Effector memory CD4-positive, alpha-beta T cell (primary cell): ENCODE measurements at regions not wholly inside any gene's neighbourhood (a gene's known extent, or its start where the extent isn't known, plus 50 kb on each side); places are given as distances from the start of the nearest gene placed in this dataset.

Source experiments
- DNase-seq, 3 donors: peaks; one replicate each; pipeline ENCODE4 v3.0.0-alpha.2; 2020
- H3K27ac ChIP-seq: 2 replicates; pipeline ENCODE4 v1.7.0; 2013; ENCODE audit warnings: mild to moderate bottlenecking, low read length, moderate library complexity; ENCODE audit not compliant: insufficient read depth, poor library complexity, severe bottlenecking
- H3K27me3 ChIP-seq: replicated peaks from 2 replicates; pipeline ENCODE4 v1.7.0; 2013; ENCODE audit warnings: mild to moderate bottlenecking, low read length; ENCODE audit not compliant: insufficient read depth, control insufficient read depth, poor library complexity, severe bottlenecking
- H3K36me3 ChIP-seq: 2 replicates; pipeline ENCODE4 v1.7.0; 2013; ENCODE audit warnings: mild to moderate bottlenecking, low read length, moderate library complexity; ENCODE audit not compliant: control insufficient read depth, insufficient read depth
- H3K4me1 ChIP-seq: 2 replicates; pipeline ENCODE4 v1.7.0; 2013; ENCODE audit warnings: low read length, mild to moderate bottlenecking; ENCODE audit not compliant: control insufficient read depth, insufficient read depth, poor library complexity, severe bottlenecking
- H3K4me3 ChIP-seq: 2 replicates; pipeline ENCODE4 v1.7.0; 2013; ENCODE audit warnings: low read length, low read depth, mild to moderate bottlenecking; ENCODE audit not compliant: insufficient read depth, poor library complexity, severe bottlenecking
- H3K9me3 ChIP-seq: 2 replicates; pipeline ENCODE4 v1.7.0; 2013; ENCODE audit warnings: mild to moderate bottlenecking, low read length, moderate library complexity; ENCODE audit not compliant: control insufficient read depth

- no peak overlapping the region for H3K4me3 ChIP-seq
Observed at GRCh38 chr4:147174591-147174990, 228.9 kb upstream of the TTC29 start.

GRCh38 chr4:147175460-147176025 is 229.9 kb upstream of the TTC29 start:
- Histone ChIP-seq H3K4me3 (no peak overlapping the region), H3K9me3 (no peaks in the 10 kb centered on the region), H3K27me3 (no peaks in the 10 kb centered on the region), H3K27ac (no peak overlapping the region), H3K36me3 (no peaks in the 10 kb centered on the region), H3K4me1 (no peaks in the 10 kb centered on the region)
- DNase-seq = no peak

More at GRCh38 chr4:147174591-147174990, 228.9 kb upstream of the TTC29 start:
- Histone ChIP-seq H3K27me3 (no peaks in the 10 kb centered on the region), H3K36me3 (no peaks in the 10 kb centered on the region), H3K9me3 (no peaks in the 10 kb centered on the region), H3K4me1 (no peaks in the 10 kb centered on the region), H3K27ac (no peak overlapping the region)
- no peak for DNase-seq

DNA sequence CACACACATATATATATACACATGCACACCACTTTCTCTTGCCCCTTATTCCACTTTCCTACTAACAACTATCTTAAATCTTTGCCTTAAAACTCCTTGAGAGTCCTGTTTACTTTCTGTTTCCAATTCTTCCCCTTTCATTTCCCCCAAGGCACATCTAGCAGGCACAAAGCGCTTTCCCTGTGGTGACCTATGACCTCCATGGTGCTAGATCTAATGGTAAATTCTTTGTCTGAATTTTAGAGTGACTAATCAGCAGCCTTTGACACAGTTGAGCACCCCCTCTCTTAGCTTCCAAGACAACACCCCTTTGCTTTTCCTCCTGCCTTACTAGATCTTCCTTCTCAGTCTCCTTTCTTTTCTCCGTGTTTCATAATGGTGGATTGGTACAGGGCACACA is 236.4 kb upstream of the TTC29 start:
- H3K9me3 ChIP-seq = no peaks in the 10 kb centered on the region
- H3K36me3 ChIP-seq = no peaks in the 10 kb centered on the region
- H3K4me3 ChIP-seq = no peak overlapping the region
- H3K27me3 ChIP-seq = no peaks in the 10 kb centered on the region
- H3K4me1 ChIP-seq = no peaks in the 10 kb centered on the region
- H3K27ac ChIP-seq = no peak overlapping the region
- DNase-seq = no peak

GRCh38 chr4:147192679-147193078 is 247.0 kb upstream of the TTC29 start:
- Histone ChIP-seq H3K4me3 (no peak overlapping the region), H3K4me1 (no peaks in the 10 kb centered on the region), H3K9me3 (no peaks in the 10 kb centered on the region), H3K27me3 (no peaks in the 10 kb centered on the region), H3K36me3 (no peaks in the 10 kb centered on the region), H3K27ac (no peak overlapping the region)
- no peak for DNase-seq

DNA sequence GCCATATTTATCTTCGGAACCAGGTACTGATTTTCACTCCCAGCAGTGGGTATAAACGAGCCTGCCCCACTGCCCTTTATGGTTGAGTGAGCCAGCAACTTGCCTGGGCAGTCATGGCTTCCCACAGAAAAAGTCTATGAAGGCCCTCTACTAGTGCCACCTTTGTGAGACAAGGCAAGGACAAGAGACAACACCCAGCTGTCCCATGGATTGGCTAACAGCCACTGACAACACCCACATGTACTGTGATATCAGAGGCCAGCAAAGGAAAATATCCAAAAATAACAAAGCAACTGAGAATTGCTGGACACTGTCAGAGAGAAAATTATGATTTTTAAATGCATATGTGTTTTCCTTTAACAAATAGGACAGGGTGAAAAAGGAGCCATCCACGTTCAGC is 248.4 kb upstream of the TTC29 start:
- H3K27ac ChIP-seq = no peak overlapping the region
- H3K4me3 ChIP-seq = no peak overlapping the region
- no peak for DNase-seq
- H3K4me1 ChIP-seq = no peaks in the 10 kb centered on the region
- no peaks in the 10 kb centered on the region for H3K36me3 ChIP-seq
- H3K9me3 ChIP-seq = no peaks in the 10 kb centered on the region
- H3K27me3 ChIP-seq = no peaks in the 10 kb centered on the region

DNA sequence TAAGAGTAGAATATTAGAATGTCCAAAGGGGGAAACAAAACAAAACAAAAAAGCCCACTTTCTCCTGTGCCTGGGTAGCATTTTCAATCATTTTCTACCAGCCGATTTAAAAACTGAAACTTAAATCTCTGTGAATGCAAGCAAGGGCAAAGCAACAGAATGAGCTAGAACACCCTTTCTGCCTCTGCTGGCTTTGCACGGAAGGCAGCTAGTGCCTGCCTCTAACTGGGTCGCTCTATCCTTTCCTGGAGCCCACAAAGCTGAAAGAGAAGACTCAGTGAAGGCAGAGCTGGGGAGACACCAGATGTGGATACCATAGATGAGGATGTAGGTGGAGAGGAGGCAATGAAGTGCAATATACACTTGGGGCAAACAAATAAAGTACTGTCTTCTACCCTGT is 248.9 kb upstream of the TTC29 start:
- DNase-seq = no peak
- Histone ChIP-seq H3K36me3 (no peaks in the 10 kb centered on the region), H3K4me1 (no peaks in the 10 kb centered on the region), H3K4me3 (no peak overlapping the region), H3K27ac (no peak overlapping the region), H3K27me3 (no peaks in the 10 kb centered on the region), H3K9me3 (no peaks in the 10 kb centered on the region)

GRCh38 chr4:147195386-147195785 is 249.7 kb upstream of the TTC29 start:
- no peak for DNase-seq
- Histone ChIP-seq H3K4me3 (no peak overlapping the region), H3K4me1 (no peaks in the 10 kb centered on the region), H3K36me3 (no peaks in the 10 kb centered on the region), H3K9me3 (no peaks in the 10 kb centered on the region), H3K27ac (no peak overlapping the region), H3K27me3 (no peaks in the 10 kb centered on the region)

- Histone ChIP-seq H3K27me3 (no peaks in the 10 kb centered on the region), H3K36me3 (no peaks in the 10 kb centered on the region), H3K4me3 (no peak overlapping the region), H3K4me1 (no peaks in the 10 kb centered on the region), H3K27ac (no peak overlapping the region), H3K9me3 (no peaks in the 10 kb centered on the region)
- DNase-seq = no peak
Observed at GRCh38 chr4:147198411-147199051, 252.9 kb upstream of the TTC29 start.

GRCh38 chr4:147201016-147201415 is 255.4 kb upstream of the TTC29 start:
- H3K27me3 ChIP-seq = no peaks in the 10 kb centered on the region
- H3K27ac ChIP-seq = no peak overlapping the region
- no peaks in the 10 kb centered on the region for H3K4me1 ChIP-seq
- H3K36me3 ChIP-seq = no peaks in the 10 kb centered on the region
- DNase-seq = no peak
- no peak overlapping the region for H3K4me3 ChIP-seq
- H3K9me3 ChIP-seq = no peaks in the 10 kb centered on the region

DNA sequence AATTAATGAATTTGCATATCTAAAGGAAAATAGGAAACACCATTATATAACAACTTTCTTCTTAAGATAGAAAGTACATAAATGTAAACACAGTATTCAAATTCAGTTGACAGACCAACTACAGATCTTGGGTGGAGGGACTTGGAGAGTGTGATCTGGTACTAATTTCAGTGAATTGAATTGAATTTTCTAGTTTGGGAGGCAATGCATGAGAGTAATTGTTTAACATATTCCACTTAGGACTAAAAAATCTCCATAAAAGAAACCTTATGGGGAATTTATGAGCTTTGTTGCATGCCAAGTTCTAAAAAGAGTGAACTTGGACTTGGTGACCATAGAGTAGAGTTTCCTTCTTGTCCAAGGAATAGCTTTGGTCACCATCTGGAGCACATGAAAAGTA is 261.1 kb upstream of the TTC29 start:
- Histone ChIP-seq H3K36me3 (no peaks in the 10 kb centered on the region), H3K4me1 (no peaks in the 10 kb centered on the region), H3K27ac (no peak overlapping the region), H3K4me3 (no peak overlapping the region), H3K27me3 (no peaks in the 10 kb centered on the region), H3K9me3 (no peaks in the 10 kb centered on the region)
- no peak for DNase-seq
